ENCODE measurements at regions not wholly inside any gene's neighbourhood (a gene's known extent, or its start where the extent isn't known, plus 50 kb on each side); places are given as distances from the start of the nearest gene placed in this dataset.

DNA sequence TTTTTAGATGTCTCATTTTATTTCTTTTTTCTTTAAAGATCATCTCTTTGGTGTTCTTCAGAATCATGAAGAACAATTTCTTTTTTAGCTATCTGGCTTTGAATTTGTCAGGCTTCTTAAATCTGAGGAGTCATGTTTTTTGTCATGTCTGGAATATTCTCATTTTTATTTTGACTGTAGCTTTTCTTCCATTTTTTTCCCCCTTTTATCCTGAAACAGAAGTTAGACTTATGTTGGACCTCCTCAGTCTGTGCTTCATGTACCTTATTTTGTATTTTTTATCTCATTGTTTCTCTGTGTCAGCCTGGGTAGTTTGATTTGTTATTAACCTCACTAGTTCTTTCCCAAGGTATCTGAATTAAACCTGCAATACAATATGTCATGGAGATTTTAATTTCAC lies 319.2 kb upstream of the ADGRL4 start:
- H3K4me3 ChIP-seq (ENCODE audit: low read depth, low read length): no peak overlapping the region

DNA sequence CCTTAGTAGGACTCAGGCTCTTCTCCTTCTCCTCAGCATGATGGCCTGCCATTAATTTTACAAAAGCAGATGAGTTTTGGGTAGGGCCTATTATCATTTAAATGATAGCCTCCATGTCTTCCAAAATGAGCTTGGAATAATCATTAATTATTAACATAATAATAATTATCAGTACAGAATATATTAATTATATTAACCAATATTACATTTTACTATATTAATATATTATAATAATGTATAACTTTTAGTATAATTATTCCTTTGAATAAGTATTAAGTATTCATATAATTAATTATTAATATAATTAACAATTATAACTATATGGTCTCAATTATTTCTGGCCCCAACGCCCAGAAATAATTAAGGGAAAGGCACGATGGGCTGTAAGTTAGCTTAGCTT lies 318.6 kb upstream of the ADGRL4 start:
- H3K4me3 ChIP-seq (ENCODE audit: low read depth, low read length): no peak overlapping the region

DNA sequence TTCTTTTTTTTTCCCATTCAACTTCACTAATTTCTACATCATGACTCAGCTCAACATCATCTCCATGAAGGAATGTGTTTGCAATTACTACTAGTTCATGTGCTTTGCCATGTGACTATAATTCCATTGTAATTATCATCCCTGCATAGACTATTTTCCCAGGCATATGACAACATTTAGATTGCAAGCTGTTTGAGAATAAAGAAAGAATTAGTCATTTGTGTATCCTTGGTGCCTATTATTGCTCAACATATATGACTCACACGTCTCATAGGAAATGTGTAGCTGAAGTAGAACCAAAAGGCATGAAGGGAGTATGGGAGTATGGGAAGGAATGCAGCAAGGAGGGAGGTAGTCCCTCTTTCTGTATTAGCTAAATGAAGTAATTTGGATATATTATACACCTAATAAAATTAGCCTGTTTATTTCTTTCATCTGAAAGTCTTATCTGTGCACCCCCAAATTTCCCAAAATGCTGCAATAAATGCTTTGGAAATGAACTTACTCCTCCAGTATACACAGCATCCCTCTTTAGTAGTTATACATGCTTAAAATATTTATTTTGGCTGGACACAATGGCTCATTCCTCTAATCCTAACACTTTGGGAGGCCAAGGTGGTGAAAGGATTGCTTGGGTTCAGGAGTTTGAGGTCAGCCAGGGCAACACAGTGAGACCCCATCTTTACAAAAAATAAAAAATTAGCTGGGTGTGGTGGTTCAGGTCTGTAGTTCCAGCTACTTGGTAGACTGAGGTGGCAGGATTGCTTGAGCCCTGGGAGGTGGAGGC lies 316.9 kb upstream of the ADGRL4 start:
- no peak overlapping the region for H3K4me3 ChIP-seq (ENCODE audit: low read depth, low read length)

DNA sequence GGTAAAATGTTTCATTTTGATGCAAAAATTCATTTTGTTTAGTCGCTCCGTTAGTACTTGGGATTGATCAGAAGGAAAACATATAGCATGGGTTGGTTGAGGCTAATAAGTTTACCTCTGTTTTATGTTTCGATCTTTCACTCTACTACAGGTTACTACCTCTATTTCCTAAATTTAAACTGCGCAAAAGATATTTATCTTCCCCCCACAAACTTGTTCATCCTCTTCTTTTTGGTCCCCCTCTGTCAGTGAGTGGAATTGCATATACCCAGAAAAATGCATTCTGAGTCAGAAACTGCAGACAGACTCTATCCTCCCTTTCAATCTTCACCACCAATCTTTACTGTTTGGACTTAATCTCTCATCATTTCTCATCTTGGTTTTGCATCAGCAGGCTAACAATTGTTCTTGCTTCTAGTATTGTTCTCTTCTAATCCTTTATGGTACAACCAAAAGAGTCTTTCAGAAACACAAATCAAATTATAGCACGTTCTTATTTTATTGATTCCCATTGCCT lies 316.0 kb upstream of the ADGRL4 start:
- no peak overlapping the region for H3K4me3 ChIP-seq (ENCODE audit: low read depth, low read length)

DNA sequence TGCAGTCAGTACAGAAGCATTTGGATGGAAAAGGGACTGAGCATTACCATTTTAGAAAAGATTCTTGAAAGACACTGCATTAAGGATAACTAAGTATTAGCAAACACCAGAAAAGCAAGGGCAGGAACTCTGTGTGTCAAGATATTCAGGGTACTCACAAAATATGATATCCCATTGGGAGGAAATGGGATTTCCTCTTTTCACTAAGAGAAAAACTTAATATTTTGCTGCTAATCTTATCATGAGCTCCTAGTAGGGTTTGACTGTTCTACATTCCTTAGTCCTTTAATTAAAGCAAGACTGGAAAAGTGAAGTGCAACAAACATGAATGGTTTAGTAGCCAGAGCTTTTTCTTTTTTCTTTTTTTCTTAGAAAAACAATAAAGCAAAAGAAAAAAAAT lies 305.9 kb upstream of the ADGRL4 start:
- H3K4me3 ChIP-seq (ENCODE audit: low read depth, low read length): no peak overlapping the region

DNA sequence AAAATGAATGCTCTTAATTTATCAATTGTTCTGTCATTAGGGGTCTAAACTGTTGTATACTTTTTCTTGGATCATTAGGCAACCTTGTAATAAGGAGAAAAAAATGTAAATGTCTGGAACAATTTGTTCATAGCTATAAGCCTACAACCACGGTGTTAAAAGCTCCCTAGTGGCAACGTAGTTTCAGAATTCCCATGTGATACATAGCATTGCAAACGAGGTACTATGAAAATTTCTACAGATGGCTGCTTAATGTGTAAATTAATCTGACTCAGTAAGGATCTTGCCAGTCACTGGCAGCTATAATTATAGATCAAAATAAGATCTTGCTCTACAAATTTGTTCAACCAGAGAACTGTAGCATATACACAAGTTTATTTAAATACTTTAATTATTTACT lies 304.1 kb upstream of the ADGRL4 start:
- H3K4me3 ChIP-seq (ENCODE audit: low read depth, low read length): no peak overlapping the region

DNA sequence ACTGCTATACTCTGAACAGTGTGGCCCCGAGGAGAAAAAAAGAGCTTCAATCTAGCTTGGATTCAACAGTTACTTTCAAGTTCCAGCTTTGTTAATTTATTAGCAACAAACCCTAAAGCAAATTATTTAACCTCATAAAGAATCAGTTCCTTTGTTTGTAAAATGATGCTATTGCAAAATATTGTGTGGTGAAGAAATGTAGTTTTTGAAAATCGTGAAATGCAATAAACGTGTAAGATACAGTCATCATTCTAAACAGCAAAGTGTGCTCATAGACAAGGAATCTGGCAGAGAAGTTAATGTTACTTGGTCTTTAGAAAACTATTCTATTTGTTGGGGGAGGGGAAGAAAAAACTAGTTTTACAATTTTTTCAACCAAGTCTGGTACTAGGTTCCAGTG lies 297.6 kb upstream of the ADGRL4 start:
- no peak overlapping the region for H3K4me3 ChIP-seq (ENCODE audit: low read depth, low read length)

DNA sequence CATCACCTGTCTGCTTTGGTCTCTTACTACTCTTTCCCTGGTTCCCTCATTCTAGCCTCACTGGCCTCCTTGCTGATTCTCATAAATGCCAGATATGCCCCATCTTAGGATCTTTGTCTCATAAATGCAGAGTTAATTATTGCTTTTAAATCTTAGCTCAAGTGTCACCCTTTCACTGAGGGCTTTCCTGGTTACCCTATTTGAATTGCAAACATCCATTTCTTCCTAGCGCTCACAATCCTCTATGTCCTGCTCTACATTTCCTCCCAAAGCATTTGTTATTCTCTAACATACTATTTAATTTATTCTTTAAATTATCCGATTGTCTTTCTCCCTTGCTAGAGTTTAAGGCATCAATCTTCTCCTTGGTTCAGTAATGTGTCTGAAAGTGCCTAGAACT lies 296.5 kb upstream of the ADGRL4 start:
- no peak overlapping the region for H3K4me3 ChIP-seq (ENCODE audit: low read depth, low read length)

DNA sequence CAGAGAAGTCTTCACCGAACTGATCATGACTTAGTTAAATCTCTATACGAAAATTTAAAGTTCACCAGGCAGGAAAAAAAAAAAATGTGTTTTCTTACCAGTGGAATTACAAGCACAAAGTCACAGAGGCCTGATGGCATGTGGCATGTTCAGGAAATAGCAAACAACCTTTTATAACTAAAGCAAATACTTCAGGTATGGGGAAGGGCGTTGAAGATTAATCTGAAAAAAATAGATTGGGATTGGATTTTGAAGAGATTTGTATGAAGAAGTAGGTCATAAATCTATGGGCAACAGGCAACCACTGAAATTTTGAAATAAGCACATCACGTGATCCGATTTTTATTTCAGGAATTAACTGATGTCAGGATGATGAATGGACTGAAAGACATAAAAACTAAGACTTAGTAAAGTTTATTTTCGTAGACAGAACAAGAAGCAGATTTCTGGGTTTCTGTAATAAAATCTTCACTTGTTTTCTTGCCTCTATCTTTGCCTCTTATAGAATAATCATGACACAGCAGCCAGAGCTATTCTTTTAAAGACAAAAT lies 295.9 kb upstream of the ADGRL4 start:
- no peak overlapping the region for H3K4me3 ChIP-seq (ENCODE audit: low read depth, low read length)

DNA sequence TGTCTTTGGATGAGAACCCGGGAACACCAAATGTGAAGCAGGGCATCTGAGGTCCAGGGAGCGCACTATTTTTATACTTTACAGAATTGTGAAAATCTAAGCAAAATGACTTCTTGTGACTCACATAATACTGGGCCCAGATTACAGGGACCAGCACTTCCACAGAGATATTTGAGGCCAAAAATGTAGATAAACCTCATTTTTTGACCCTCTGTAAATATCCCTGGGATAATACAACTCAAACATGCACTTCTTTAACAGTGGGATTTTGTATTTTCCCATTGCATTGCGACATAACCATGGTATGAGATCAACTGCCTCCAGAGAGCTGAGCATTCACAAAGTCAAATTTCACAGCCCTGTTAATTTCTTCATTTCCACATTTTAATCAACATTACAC lies 289.4 kb upstream of the ADGRL4 start:
- H3K4me3 ChIP-seq (ENCODE audit: low read depth, low read length): no peak overlapping the region

DNA sequence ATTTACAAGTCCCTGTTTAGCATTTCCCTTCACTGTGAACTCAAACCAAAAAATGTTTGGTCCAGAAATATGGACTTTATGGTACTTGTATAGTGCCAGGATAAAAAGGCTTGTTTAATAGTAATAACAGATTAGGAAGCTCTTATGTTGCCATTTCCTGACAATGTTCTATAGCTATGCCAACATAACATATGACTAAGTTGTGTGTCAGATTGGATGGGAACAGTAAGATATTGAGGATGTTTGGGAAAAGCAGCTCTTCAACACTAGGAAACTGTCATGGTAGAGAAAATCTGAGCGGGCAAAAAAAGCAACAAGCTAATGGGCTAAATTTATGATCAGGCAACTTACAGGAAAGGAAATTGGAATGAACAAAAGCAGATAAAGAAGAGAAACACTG lies 287.1 kb upstream of the ADGRL4 start:
- H3K4me3 ChIP-seq (ENCODE audit: low read depth, low read length): no peak overlapping the region

DNA sequence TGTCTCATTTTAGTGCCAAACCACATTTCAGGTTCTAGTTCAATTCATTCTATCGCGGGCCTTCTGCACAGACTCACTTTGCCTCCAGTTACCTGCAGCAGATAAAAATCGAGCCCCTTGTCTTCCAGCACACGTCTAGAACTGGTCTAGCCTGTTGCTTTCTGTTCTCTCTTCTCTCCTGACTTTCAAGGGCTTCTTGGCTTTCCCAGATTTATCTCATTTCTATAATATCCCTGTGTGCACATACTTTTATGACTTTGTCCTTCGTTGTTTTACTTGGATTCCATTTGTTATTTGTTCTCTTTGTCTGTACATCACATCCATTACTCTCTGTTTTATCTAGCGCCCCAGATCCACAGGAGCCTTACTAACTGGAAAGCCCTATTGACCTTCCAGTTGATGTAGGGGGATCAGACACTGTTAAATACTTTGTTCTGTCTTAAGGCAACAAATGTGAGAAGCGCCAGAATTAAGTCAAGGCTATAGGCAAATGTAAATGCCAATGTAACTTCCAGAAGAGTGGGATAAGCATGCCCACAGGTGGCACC lies 284.5 kb upstream of the ADGRL4 start:
- no peak overlapping the region for H3K4me3 ChIP-seq (ENCODE audit: low read depth, low read length)

DNA sequence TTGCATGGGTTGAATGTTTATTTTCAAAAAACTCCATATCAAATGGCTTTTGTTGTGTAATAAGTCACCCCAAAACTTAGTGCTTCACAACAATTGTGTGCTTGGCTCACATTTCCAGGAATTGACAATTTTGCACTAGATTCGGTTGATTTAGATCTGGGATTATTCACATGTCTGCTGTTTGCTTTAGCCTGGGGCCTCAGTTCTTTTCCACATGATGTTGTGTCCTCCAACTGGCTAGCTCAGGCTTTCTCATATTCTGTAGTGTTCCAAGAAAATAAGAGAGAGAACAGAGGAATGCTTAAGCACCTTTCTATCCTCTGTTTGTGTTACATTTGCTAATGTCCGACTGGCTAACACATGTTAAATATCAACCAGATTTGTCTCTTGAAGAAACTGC lies 281.5 kb upstream of the ADGRL4 start:
- H3K4me3 ChIP-seq (ENCODE audit: low read depth, low read length): no peak overlapping the region

DNA sequence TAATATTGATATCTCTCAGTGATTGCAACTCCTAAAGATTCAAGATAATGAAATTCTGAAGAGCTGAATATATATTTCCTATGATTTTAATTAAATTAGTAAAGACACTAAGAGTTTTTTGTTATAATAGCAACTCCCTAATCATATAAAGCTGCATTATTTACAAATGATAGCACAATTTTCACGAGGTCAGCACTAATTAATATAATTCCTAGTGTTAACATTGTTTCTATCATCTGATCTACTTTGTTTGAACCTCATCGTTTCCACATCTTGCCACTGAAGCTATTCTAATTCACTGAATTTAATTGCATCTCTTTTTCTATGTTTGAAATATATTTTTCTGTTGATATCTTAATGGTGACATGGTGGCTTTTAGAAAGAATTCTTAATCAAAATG lies 279.1 kb upstream of the ADGRL4 start:
- H3K4me3 ChIP-seq (ENCODE audit: low read depth, low read length): no peak overlapping the region

DNA sequence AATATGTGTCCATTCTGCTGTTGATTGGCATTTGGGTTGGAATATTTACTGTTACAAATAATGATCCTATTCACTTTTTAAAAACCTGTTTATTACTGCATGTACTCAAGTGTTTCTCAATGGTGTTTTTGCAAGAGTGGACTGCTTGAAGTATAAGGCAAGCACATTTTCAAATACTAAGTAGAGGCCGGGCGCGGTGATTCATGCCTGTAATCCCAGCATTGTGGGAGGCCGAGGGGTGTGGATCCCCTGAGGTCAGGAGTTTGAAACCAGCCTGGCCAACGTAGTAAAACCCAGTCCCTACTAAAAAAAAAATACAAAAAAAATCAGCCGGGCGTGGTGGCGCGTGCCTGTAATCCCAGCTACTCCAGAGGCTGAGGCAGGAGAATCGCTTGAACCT lies 276.9 kb upstream of the ADGRL4 start:
- H3K4me3 ChIP-seq (ENCODE audit: low read depth, low read length): no peak overlapping the region

DNA sequence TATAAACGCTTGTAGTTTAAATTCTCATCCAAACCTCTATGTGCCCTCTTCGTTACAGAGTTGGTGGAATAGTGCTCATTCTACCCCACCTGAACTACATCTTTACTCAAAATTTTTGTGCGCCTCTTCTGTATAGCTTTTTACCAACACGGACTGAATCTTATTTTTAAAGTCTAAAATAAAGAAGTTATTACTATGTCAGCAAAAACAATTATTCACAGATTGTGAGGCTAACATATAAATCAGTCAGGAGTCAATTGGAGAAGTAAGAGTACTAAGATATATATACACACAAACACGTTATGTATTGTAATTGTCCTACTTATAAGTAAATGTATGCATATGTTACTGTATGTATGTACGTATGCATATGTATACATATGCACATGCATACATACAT lies 274.9 kb upstream of the ADGRL4 start:
- H3K4me3 ChIP-seq (ENCODE audit: low read depth, low read length): no peak overlapping the region

DNA sequence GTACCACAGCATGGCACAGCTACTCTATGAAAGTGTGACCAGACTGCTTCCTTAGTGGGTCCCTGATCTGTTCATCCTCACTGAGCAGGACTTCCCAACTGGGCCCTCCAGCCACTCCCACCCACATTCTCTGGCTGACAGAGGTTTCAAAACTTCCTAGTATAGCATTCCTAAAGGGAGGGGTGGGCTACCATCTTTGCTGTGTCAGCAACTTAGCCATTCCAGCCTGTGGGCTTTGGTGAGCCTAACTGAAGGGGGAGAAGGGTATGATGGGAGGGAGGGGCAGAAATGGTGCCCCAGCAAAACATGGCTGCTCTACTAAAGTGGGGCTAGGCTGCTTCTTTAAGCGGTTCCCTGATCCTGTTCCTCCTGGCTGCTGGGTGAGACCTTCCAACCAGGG lies 265.2 kb upstream of the ADGRL4 start:
- no peak overlapping the region for H3K4me3 ChIP-seq (ENCODE audit: low read depth, low read length)

DNA sequence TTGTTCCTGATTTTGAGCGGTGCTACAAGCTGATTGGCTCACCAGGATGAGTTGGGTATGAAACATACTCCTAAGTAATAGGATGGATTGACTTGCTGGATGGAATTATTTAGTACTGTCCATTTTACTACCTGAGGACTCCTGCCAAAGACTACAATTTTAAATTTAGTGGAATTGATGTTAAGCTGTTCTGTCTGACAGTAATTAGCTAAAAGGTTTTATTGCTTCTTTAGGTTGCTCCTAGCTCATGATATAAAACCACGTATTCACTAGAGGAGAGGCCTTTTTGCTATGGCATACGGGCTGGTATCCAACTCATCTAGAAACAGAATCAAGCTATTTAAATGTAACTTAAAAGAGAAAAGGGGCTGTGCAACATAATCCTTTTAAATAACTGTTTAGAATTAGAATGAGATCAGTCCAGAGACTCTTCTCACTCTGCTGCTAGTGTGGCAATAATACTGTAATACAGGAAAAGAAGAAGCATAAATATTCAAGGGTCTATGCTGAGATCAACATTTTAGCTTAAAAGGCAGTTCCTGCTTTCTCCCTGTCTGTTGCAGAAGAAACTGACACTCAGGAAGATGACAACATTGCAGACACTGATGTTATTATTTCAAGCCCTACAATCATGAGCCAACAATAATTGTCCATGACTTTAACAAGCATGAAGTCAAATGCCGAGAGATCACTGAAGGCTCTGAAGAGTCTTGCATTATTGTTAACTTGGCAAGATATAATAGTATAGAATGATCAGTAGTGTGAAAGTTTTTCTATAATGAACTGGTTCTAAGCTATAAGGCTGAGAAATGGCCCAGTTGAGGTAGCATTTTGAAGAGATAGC lies 258.7 kb upstream of the ADGRL4 start:
- H3K4me3 ChIP-seq (ENCODE audit: low read depth, low read length): no peak overlapping the region

DNA sequence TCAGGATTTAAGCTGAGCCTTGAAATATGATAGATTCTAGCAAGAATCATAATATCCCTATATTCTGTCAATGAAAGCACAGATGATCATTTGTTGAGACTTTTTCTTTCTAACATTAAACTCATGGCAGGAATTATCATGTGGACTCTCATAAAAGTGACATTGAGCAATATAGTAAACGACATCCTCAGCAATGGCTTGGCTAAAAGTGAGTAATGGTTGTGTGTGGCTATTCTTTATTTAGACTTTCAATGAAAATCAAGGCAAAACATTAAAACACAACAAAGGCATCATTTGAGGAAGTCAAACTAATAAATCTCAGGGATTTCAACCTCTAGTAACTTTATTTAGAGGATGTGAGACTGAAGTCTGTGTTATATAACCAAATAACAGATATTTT lies 257.8 kb upstream of the ADGRL4 start:
- H3K4me3 ChIP-seq (ENCODE audit: low read depth, low read length): no peak overlapping the region

DNA sequence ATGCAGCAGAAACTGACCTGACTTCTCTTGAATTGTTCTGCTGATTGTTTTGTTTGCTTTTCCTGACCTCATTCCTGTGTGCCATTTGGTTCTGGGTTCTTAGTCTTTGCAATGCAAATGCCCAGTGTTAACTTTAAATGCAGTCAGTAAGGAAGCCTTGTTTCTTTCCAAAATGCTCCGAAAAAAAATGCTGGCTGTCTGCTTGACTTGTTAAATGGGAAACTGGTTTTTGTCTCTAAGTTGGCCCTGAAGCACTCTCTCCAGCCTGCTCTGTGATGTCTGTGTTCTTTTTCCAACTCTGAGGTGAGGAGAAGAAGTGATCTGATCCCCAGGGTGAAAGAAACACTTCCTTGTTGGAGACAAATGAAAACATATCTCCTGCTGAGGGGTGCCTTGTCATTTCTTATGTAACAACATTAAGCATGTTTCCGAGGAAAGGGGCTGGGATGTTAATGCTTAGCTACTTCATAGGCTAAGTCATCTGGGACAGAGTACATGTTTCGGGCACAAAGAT lies 256.3 kb upstream of the ADGRL4 start:
- H3K4me3 ChIP-seq (ENCODE audit: low read depth, low read length): no peak overlapping the region

Measured in iPS-11a (cell line).